NCI-H146 treated with DMSO at 0.1 percent for 48 hours (cell line): ENCODE measurements at regions not wholly inside any gene's neighbourhood (a gene's known extent, or its start where the extent isn't known, plus 50 kb on each side); places are given as distances from the start of the nearest gene placed in this dataset.
"Not testable (repeated sequence)": the region's sequence is repeated elsewhere in the genome, so short reads cannot be mapped to it uniquely, and the experiment has no call there.

Source experiments
- DNase-seq: peaks from one replicate; lab custom pipeline; 2025; ENCODE audit not compliant: unreplicated experiment; lab: John Stamatoyannopoulos, UW

- no peak for DNase-seq
Observed at GRCh38 chr13:90999401-90999800, 348.1 kb upstream of the MIR17HG start.

GRCh38 chr13:91001371-91001770, 346.1 kb upstream of the MIR17HG start:
- no peak for DNase-seq

GRCh38 chr13:91014696-91015095, 332.8 kb upstream of the MIR17HG start:
- no peak for DNase-seq

- DNase-seq, result peak; percentile 67
Observed at GRCh38 chr13:91017031-91017668, 330.3 kb upstream of the MIR17HG start.

GRCh38 chr13:91017669-91018053, 329.8 kb upstream of the MIR17HG start:
- DNase-seq, result no peak

GRCh38 chr13:91020461-91021034, 326.9 kb upstream of the MIR17HG start:
- no peak for DNase-seq

- no peak for DNase-seq
Observed at GRCh38 chr13:91024157-91024792, 323.2 kb upstream of the MIR17HG start.

- DNase-seq, result no peak
Observed at GRCh38 chr13:91025442-91025841, 322.0 kb upstream of the MIR17HG start.

GRCh38 chr13:91031508-91031907, 316.0 kb upstream of the MIR17HG start:
- DNase-seq, result no peak

GRCh38 chr13:91032104-91032503, 315.4 kb upstream of the MIR17HG start:
- no peak for DNase-seq

- no peak for DNase-seq
Observed at GRCh38 chr13:91036886-91037285, 310.6 kb upstream of the MIR17HG start.

GRCh38 chr13:91042870-91043269, 304.6 kb upstream of the MIR17HG start:
- no peak for DNase-seq

GRCh38 chr13:91045351-91046034, 302.0 kb upstream of the MIR17HG start:
- peak; percentile 11 for DNase-seq

- DNase-seq, result no peak
Observed at GRCh38 chr13:91046715-91047327, 300.7 kb upstream of the MIR17HG start.

GRCh38 chr13:91050970-91051369, 296.5 kb upstream of the MIR17HG start:
- DNase-seq, result no peak

- no peak for DNase-seq
Observed at GRCh38 chr13:91052876-91053275, 294.6 kb upstream of the MIR17HG start.

GRCh38 chr13:91053318-91054065, 294.0 kb upstream of the MIR17HG start:
- DNase-seq, result no peak

GRCh38 chr13:91054902-91055301, 292.6 kb upstream of the MIR17HG start:
- DNase-seq, result no peak

GRCh38 chr13:91056746-91057145, 290.7 kb upstream of the MIR17HG start:
- no peak for DNase-seq

GRCh38 chr13:91057507-91057906, 290.0 kb upstream of the MIR17HG start:
- DNase-seq, result not testable (repeated sequence)

GRCh38 chr13:91058066-91058465, 289.4 kb upstream of the MIR17HG start:
- DNase-seq, result no peak
